ENCODE measurements at regions not wholly inside any gene's neighbourhood (a gene's known extent, or its start where the extent isn't known, plus 50 kb on each side); places are given as distances from the start of the nearest gene placed in this dataset.

- DNase-seq (ENCODE audit: extremely low read depth in 1 of 2, low read depth in 1 of 2) = no peak
These were observed 151.0 kb upstream of the PAPPA start for GRCh38 chr9:116002624-116003023.

GRCh38 chr9:116003397-116003796, 150.2 kb upstream of the PAPPA start:
- no peak for DNase-seq (ENCODE audit: extremely low read depth in 1 of 2, low read depth in 1 of 2)

GRCh38 chr9:116005205-116005604, 148.4 kb upstream of the PAPPA start:
- no peak for DNase-seq (ENCODE audit: extremely low read depth in 1 of 2, low read depth in 1 of 2)

- no peak for DNase-seq (ENCODE audit: extremely low read depth in 1 of 2, low read depth in 1 of 2)
These were observed 145.8 kb upstream of the PAPPA start for GRCh38 chr9:116007824-116008223.

GRCh38 chr9:116008278-116008677, 145.3 kb upstream of the PAPPA start:
- DNase-seq (ENCODE audit: extremely low read depth in 1 of 2, low read depth in 1 of 2) = no peak

GRCh38 chr9:116009420-116009819, 144.2 kb upstream of the PAPPA start:
- no peak for DNase-seq (ENCODE audit: extremely low read depth in 1 of 2, low read depth in 1 of 2)

GRCh38 chr9:116015855-116016254, 137.7 kb upstream of the PAPPA start:
- no peak for DNase-seq (ENCODE audit: extremely low read depth in 1 of 2, low read depth in 1 of 2)

GRCh38 chr9:116020146-116020545, 133.4 kb upstream of the PAPPA start:
- no peak for DNase-seq (ENCODE audit: extremely low read depth in 1 of 2, low read depth in 1 of 2)

- DNase-seq (ENCODE audit: extremely low read depth in 1 of 2, low read depth in 1 of 2) = no peak
These were observed 132.8 kb upstream of the PAPPA start for GRCh38 chr9:116020801-116021200.

GRCh38 chr9:116027096-116027495, 126.5 kb upstream of the PAPPA start:
- no peak for DNase-seq (ENCODE audit: extremely low read depth in 1 of 2, low read depth in 1 of 2)

GRCh38 chr9:116027511-116027910, 126.1 kb upstream of the PAPPA start:
- DNase-seq (ENCODE audit: extremely low read depth in 1 of 2, low read depth in 1 of 2) = no peak

- DNase-seq (ENCODE audit: extremely low read depth in 1 of 2, low read depth in 1 of 2) = no peak
These were observed 125.6 kb upstream of the PAPPA start for GRCh38 chr9:116027951-116028350.

GRCh38 chr9:116030517-116030916, 123.1 kb upstream of the PAPPA start:
- DNase-seq (ENCODE audit: extremely low read depth in 1 of 2, low read depth in 1 of 2) = no peak

- DNase-seq (ENCODE audit: extremely low read depth in 1 of 2, low read depth in 1 of 2) = no peak
These were observed 120.7 kb upstream of the PAPPA start for GRCh38 chr9:116032683-116033440.

- DNase-seq (ENCODE audit: extremely low read depth in 1 of 2, low read depth in 1 of 2) = no peak
These were observed 114.3 kb upstream of the PAPPA start for GRCh38 chr9:116039312-116039711.

- DNase-seq (ENCODE audit: extremely low read depth in 1 of 2, low read depth in 1 of 2) = no peak
These were observed 113.7 kb upstream of the PAPPA start for GRCh38 chr9:116039893-116040292.

- DNase-seq (ENCODE audit: extremely low read depth in 1 of 2, low read depth in 1 of 2) = no peak
These were observed 111.3 kb upstream of the PAPPA start for GRCh38 chr9:116042321-116042720.

GRCh38 chr9:116045083-116045482, 108.5 kb upstream of the PAPPA start:
- DNase-seq (ENCODE audit: extremely low read depth in 1 of 2, low read depth in 1 of 2) = no peak

GRCh38 chr9:116048081-116048480, 105.5 kb upstream of the PAPPA start:
- no peak for DNase-seq (ENCODE audit: extremely low read depth in 1 of 2, low read depth in 1 of 2)

GRCh38 chr9:116049456-116049855, 104.1 kb upstream of the PAPPA start:
- no peak for DNase-seq (ENCODE audit: extremely low read depth in 1 of 2, low read depth in 1 of 2)

GRCh38 chr9:116051528-116051927, 102.1 kb upstream of the PAPPA start:
- no peak for DNase-seq (ENCODE audit: extremely low read depth in 1 of 2, low read depth in 1 of 2)

- DNase-seq (ENCODE audit: extremely low read depth in 1 of 2, low read depth in 1 of 2) = no peak
These were observed 98.1 kb upstream of the PAPPA start for GRCh38 chr9:116055536-116055935.

- no peak for DNase-seq (ENCODE audit: extremely low read depth in 1 of 2, low read depth in 1 of 2)
These were observed 96.2 kb upstream of the PAPPA start for GRCh38 chr9:116057371-116057770.

All from stimulated activated CD8-positive, alpha-beta memory T cell treated with anti-CD3 and anti-CD28 coated beads, Interleukin-7, amount 100 ng/mL, for 48 hours (primary cell).